ENCODE measurements at regions not wholly inside any gene's neighbourhood (a gene's known extent, or its start where the extent isn't known, plus 50 kb on each side); places are given as distances from the start of the nearest gene placed in this dataset.

DNA sequence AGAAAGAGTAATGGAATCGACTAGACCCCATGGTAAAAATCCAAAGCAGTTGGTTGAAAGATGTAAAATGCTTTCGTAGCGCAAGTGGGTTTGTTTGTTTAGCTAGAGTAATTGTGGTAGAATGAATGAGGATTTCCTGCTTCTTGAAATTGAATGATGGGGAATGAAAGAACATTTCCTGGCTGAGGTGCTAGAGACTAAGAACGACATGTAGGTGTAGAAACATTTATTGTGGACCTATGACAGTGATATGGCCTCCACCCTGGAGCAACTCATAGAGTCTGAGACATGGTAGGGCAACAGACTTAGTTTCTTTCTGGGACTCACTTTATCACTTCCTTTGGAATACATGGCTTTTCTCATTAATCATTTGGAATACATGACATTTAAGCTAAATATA is 467.6 kb upstream of the CFAP20DC start:
- Histone ChIP-seq H3K27me3 (ENCODE audit: insufficient read depth, insufficient read length) (no peaks in the 10 kb centered on the region), H3K4me1 (ENCODE audit: insufficient read depth, insufficient read length) (no peaks in the 10 kb centered on the region), H3K9me3 (ENCODE audit: insufficient read depth, low read length) (no peaks in the 10 kb centered on the region), H3K9ac (ENCODE audit: insufficient read length, low read depth) (no peak overlapping the region), H3K36me3 (ENCODE audit: insufficient read depth, insufficient read length, low read length) (no peaks in the 10 kb centered on the region), H3K4me3 (ENCODE audit: insufficient read length, low read depth) (no peak overlapping the region)
- TF ChIP-seq SUZ12 (IDR thresholded peaks at IDR 0.05; ENCODE audit: extremely low read depth, insufficient read depth, insufficient read length) (no peak), ZNF274 (IDR thresholded peaks at IDR 0.05; ENCODE audit: low read depth, low read length) (no peak), YY1 (IDR thresholded peaks at IDR 0.05; ENCODE audit: insufficient read depth, insufficient read length) (no peak)
- no peak for DNase-seq (ENCODE audit: low read depth, low spot score)

DNA sequence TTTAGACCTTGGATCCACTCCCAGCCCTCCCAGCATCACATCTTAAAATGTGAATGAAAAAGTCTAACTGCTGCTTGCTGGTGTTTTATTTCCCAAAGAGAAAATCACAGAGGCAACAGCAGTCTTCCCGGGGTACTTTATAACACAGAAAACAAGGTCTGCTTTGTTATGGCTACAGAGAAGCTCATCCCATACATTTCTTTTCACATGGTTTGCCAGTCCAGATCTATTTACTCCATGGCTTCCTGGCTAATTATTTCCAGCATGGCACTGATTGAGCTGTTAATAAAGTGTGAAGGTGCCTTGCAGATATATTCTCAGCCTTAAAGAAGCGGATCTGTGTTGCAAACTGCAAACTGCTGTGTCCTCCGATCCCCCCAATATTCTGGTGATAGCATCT is 466.1 kb upstream of the CFAP20DC start:
- TF ChIP-seq SUZ12 (IDR thresholded peaks at IDR 0.05; ENCODE audit: extremely low read depth, insufficient read depth, insufficient read length): no peak
- TF ChIP-seq YY1 (IDR thresholded peaks at IDR 0.05; ENCODE audit: insufficient read depth, insufficient read length): no peak
- TF ChIP-seq ZNF274 (IDR thresholded peaks at IDR 0.05; ENCODE audit: low read depth, low read length): no peak
- H3K4me3 ChIP-seq (ENCODE audit: insufficient read length, low read depth): no peak overlapping the region
- H3K4me1 ChIP-seq (ENCODE audit: insufficient read depth, insufficient read length): no peaks in the 10 kb centered on the region
- no peak overlapping the region for H3K9ac ChIP-seq (ENCODE audit: insufficient read length, low read depth)
- no peak for DNase-seq (ENCODE audit: low read depth, low spot score)
- no peaks in the 10 kb centered on the region for H3K36me3 ChIP-seq (ENCODE audit: insufficient read depth, insufficient read length, low read length)
- H3K9me3 ChIP-seq (ENCODE audit: insufficient read depth, low read length): no peaks in the 10 kb centered on the region
- no peaks in the 10 kb centered on the region for H3K27me3 ChIP-seq (ENCODE audit: insufficient read depth, insufficient read length)

DNA sequence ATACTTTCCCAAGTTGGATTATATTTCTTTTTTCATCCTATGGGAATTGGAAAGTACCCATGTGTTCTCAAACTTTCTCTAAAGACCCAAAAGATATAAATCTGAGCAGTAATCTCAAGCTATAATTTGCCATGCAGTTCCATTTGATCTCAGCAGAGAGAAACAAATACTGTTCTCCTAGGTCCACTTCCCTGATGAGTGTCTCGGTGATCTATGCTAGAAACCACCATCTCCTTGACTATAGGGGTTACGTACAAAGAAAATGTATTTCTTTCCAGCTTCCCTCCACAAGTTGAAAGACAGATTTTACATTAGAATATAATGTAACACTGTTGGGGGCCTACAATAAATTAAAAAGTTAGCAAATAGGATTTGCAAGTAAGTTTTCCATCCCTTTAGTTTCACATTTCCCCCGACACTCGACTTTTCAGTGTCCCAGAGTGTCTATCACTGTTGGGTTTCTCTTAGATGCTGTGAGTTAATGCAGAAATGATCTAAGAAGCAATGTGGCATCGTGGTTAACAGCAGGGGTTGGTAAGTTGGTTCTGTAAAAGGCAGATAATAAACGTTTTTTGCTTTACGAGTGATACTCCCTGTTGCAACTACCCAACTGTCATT is 465.1 kb upstream of the CFAP20DC start:
- Histone ChIP-seq H3K9ac (ENCODE audit: insufficient read length, low read depth) (no peak overlapping the region), H3K36me3 (ENCODE audit: insufficient read depth, insufficient read length, low read length) (no peaks in the 10 kb centered on the region), H3K4me3 (ENCODE audit: insufficient read length, low read depth) (no peak overlapping the region), H3K4me1 (ENCODE audit: insufficient read depth, insufficient read length) (no peaks in the 10 kb centered on the region), H3K9me3 (ENCODE audit: insufficient read depth, low read length) (no peaks in the 10 kb centered on the region), H3K27me3 (ENCODE audit: insufficient read depth, insufficient read length) (no peaks in the 10 kb centered on the region)
- TF ChIP-seq ZNF274 (IDR thresholded peaks at IDR 0.05; ENCODE audit: low read depth, low read length) (no peak), YY1 (IDR thresholded peaks at IDR 0.05; ENCODE audit: insufficient read depth, insufficient read length) (no peak)
- DNase-seq (ENCODE audit: low read depth, low spot score): no peak

DNA sequence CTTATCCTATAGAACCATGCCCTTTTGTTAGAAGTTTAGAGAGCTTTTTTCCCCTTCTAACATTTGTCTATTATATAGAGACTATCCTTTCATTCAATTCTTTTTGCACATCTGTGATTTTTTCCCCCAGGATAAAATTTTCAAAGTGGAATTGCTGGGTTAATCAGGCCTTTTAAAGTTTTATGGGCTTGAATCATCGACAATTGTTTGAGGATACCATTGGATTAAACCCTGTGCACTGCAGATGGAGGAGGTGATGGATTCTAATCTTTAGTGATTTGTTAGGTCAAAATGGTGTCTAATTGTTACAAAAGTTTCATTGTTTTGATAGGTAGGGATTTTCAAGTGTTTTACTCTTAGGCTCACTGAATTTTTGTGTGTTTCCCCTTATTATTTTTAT is 463.7 kb upstream of the CFAP20DC start:
- TF ChIP-seq ZNF274 (IDR thresholded peaks at IDR 0.05; ENCODE audit: low read depth, low read length): no peak
- no peak for TF ChIP-seq YY1 (IDR thresholded peaks at IDR 0.05; ENCODE audit: insufficient read depth, insufficient read length)
- no peak for TF ChIP-seq SUZ12 (IDR thresholded peaks at IDR 0.05; ENCODE audit: extremely low read depth, insufficient read depth, insufficient read length)
- no peaks in the 10 kb centered on the region for H3K4me1 ChIP-seq (ENCODE audit: insufficient read depth, insufficient read length)
- no peak overlapping the region for H3K4me3 ChIP-seq (ENCODE audit: insufficient read length, low read depth)
- H3K9ac ChIP-seq (ENCODE audit: insufficient read length, low read depth): no peak overlapping the region
- no peaks in the 10 kb centered on the region for H3K27me3 ChIP-seq (ENCODE audit: insufficient read depth, insufficient read length)
- no peak for DNase-seq (ENCODE audit: low read depth, low spot score)
- no peaks in the 10 kb centered on the region for H3K9me3 ChIP-seq (ENCODE audit: insufficient read depth, low read length)
- no peaks in the 10 kb centered on the region for H3K36me3 ChIP-seq (ENCODE audit: insufficient read depth, insufficient read length, low read length)

DNA sequence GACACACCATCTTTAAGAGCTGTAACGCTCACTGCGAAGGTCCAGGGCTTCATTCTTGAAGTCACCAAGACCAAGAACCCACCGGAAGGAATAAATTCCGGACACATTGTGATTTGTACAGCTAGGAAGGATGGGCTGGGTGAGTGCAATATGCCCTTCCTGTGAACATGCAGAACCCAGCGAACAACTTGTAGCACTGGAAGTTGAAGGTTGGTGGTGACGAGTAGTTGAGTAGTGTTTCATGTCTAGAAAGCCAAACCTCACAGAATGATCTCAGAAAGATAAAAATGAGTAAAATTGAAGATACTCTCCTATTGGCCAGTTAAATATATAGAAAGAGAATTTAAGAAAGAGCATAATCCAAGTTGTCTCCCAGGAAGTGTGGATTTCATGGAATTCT is 462.2 kb upstream of the CFAP20DC start:
- TF ChIP-seq YY1 (IDR thresholded peaks at IDR 0.05; ENCODE audit: insufficient read depth, insufficient read length) (no peak), ZNF274 (IDR thresholded peaks at IDR 0.05; ENCODE audit: low read depth, low read length) (no peak), SUZ12 (IDR thresholded peaks at IDR 0.05; ENCODE audit: extremely low read depth, insufficient read depth, insufficient read length) (no peak)
- Histone ChIP-seq H3K4me3 (ENCODE audit: insufficient read length, low read depth) (no peak overlapping the region), H3K9me3 (ENCODE audit: insufficient read depth, low read length) (no peaks in the 10 kb centered on the region), H3K9ac (ENCODE audit: insufficient read length, low read depth) (no peak overlapping the region), H3K27me3 (ENCODE audit: insufficient read depth, insufficient read length) (no peaks in the 10 kb centered on the region), H3K4me1 (ENCODE audit: insufficient read depth, insufficient read length) (no peaks in the 10 kb centered on the region), H3K36me3 (ENCODE audit: insufficient read depth, insufficient read length, low read length) (no peaks in the 10 kb centered on the region)
- DNase-seq (ENCODE audit: low read depth, low spot score): no peak

DNA sequence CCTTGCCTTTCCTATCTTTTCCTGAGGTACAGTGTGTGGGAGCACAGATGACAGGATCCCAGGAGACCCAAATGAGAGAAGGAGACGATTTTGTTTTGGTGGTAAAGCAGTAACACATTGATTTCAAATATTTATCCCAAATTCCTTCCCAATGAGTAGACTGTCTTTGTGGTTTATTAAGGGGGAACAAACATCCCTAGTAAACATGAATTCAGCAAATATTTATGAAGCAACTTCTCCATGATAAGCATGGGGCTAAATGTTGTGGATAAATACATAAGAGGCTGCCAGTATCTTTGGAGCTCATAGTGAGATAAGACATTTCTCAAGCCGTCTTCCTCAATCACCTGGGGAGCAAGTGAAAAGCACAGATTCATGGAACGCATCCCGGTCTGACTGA is 460.8 kb upstream of the CFAP20DC start:
- no peak overlapping the region for H3K9ac ChIP-seq (ENCODE audit: insufficient read length, low read depth)
- no peak for DNase-seq (ENCODE audit: low read depth, low spot score)
- no peaks in the 10 kb centered on the region for H3K27me3 ChIP-seq (ENCODE audit: insufficient read depth, insufficient read length)
- no peaks in the 10 kb centered on the region for H3K9me3 ChIP-seq (ENCODE audit: insufficient read depth, low read length)
- H3K4me3 ChIP-seq (ENCODE audit: insufficient read length, low read depth): no peak overlapping the region
- H3K36me3 ChIP-seq (ENCODE audit: insufficient read depth, insufficient read length, low read length): no peaks in the 10 kb centered on the region
- H3K4me1 ChIP-seq (ENCODE audit: insufficient read depth, insufficient read length): no peaks in the 10 kb centered on the region
- TF ChIP-seq ZNF274 (IDR thresholded peaks at IDR 0.05; ENCODE audit: low read depth, low read length): no peak
- no peak for TF ChIP-seq YY1 (IDR thresholded peaks at IDR 0.05; ENCODE audit: insufficient read depth, insufficient read length)
- no peak for TF ChIP-seq SUZ12 (IDR thresholded peaks at IDR 0.05; ENCODE audit: extremely low read depth, insufficient read depth, insufficient read length)

DNA sequence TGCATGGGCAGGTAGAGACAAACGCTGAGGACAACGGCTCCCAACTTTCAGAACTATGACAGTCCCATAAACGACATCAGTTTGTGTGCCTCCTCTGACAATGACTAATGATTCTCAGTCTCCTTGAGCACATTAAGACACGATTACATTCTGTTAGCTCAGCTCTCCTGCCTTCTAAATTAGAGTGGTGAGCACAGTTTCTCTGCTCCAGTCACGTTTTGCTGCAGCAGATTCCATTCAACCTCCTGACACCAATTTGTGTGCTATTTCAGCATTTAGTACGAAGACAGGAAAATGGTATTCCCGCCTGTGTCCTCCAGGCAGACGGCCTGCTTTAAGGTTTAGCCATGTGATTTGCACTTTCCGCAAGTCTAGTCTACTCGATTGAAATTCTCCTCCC is 458.4 kb upstream of the CFAP20DC start:
- Histone ChIP-seq H3K9ac (ENCODE audit: insufficient read length, low read depth) (no peak overlapping the region), H3K4me3 (ENCODE audit: insufficient read length, low read depth) (no peak overlapping the region), H3K27me3 (ENCODE audit: insufficient read depth, insufficient read length) (no peaks in the 10 kb centered on the region), H3K9me3 (ENCODE audit: insufficient read depth, low read length) (no peaks in the 10 kb centered on the region), H3K36me3 (ENCODE audit: insufficient read depth, insufficient read length, low read length) (no peaks in the 10 kb centered on the region), H3K4me1 (ENCODE audit: insufficient read depth, insufficient read length) (no peaks in the 10 kb centered on the region)
- TF ChIP-seq ZNF274 (IDR thresholded peaks at IDR 0.05; ENCODE audit: low read depth, low read length): no peak
- no peak for TF ChIP-seq SUZ12 (IDR thresholded peaks at IDR 0.05; ENCODE audit: extremely low read depth, insufficient read depth, insufficient read length)
- no peak for TF ChIP-seq YY1 (IDR thresholded peaks at IDR 0.05; ENCODE audit: insufficient read depth, insufficient read length)
- no peak for DNase-seq (ENCODE audit: low read depth, low spot score)
